Fibroblast of the aortic adventitia (primary cell): ENCODE measurements at regions not wholly inside any gene's neighbourhood (a gene's known extent, or its start where the extent isn't known, plus 50 kb on each side); places are given as distances from the start of the nearest gene placed in this dataset.
A peak's percentile ranks its signal among the peaks of the same experiment; 100 is the strongest.

Experiments
- DNase-seq: peaks from one replicate; pipeline ENCODE4 v3.0.0-alpha.2; 2010; ENCODE audit warnings: low read depth
- H3K4me3 ChIP-seq: 2 replicates; pipeline ENCODE4 v1.5.1; 2011; ENCODE audit warnings: low read depth, mild to moderate bottlenecking, control low read depth, low read length, moderate library complexity
- CTCF ChIP-seq: IDR thresholded peaks from 2 replicates; pipeline ENCODE4 v1.5.1; 2011; ENCODE audit warnings: mild to moderate bottlenecking, low read length, control low read depth, inconsistent platforms; ENCODE audit not compliant: insufficient read depth

GRCh38 chr1:29849038-29849750 is 612.9 kb downstream of the PTPRU start:
- no peak overlapping the region for H3K4me3 ChIP-seq
- peak; percentile 51 for TF ChIP-seq CTCF
- DNase-seq: peak; percentile 38

GRCh38 chr1:29845910-29846309 is 609.6 kb downstream of the PTPRU start:
- no peak for TF ChIP-seq CTCF
- DNase-seq: no peak
- H3K4me3 ChIP-seq: no peak overlapping the region

GRCh38 chr1:29842130-29842529 is 605.8 kb downstream of the PTPRU start:
- no peak for DNase-seq
- TF ChIP-seq CTCF: no peak
- no peak overlapping the region for H3K4me3 ChIP-seq

GRCh38 chr1:29839726-29840125 is 603.4 kb downstream of the PTPRU start:
- no peak for DNase-seq
- no peak for TF ChIP-seq CTCF

GRCh38 chr1:29838738-29839320 is 602.5 kb downstream of the PTPRU start:
- DNase-seq: no peak
- no peak overlapping the region for H3K4me3 ChIP-seq
- no peak for TF ChIP-seq CTCF

More at GRCh38 chr1:29839726-29840125, 603.4 kb downstream of the PTPRU start:
- no peak overlapping the region for H3K4me3 ChIP-seq

- no peak overlapping the region for H3K4me3 ChIP-seq
- DNase-seq: no peak
- no peak for TF ChIP-seq CTCF
Observed at GRCh38 chr1:29836651-29837646, 600.6 kb downstream of the PTPRU start.
